ENCODE measurements at regions not wholly inside any gene's neighbourhood (a gene's known extent, or its start where the extent isn't known, plus 50 kb on each side); places are given as distances from the start of the nearest gene placed in this dataset.

DNA sequence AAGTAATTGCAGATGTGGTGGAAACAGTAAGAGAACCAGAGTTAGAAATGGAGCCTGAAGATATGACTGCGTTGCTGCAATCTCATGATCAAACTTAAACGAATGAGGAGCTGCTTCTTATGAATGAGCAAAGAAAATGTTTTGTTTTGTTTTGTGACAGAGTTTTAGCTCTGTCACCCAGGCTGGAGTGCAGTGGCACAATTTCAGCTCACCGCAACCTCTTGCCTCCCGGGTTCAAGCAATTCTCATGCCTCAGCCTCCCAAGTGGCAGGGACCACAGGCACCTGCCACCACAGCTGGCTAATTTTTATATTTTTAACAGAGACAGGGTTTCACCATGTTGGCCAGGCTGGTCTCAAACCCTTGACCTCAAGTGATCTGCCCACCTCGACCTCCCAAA lies 53.3 kb upstream of the NFASC start (continued):
- TF ChIP-seq MCM7 (IDR thresholded peaks at IDR 0.05) (no peak), ZNF316 (IDR thresholded peaks at IDR 0.05) (no peak), NCOR1 (IDR thresholded peaks at IDR 0.05) (no peak), NUFIP1 (IDR thresholded peaks at IDR 0.05; ENCODE audit: partially characterized antibody) (no peak), ZNF778 (CRISPR knock-in tag; IDR thresholded peaks at IDR 0.05) (no peak), KLF16 (IDR thresholded peaks at IDR 0.05) (no peak)
- TF ChIP-seq, protein P1, sequence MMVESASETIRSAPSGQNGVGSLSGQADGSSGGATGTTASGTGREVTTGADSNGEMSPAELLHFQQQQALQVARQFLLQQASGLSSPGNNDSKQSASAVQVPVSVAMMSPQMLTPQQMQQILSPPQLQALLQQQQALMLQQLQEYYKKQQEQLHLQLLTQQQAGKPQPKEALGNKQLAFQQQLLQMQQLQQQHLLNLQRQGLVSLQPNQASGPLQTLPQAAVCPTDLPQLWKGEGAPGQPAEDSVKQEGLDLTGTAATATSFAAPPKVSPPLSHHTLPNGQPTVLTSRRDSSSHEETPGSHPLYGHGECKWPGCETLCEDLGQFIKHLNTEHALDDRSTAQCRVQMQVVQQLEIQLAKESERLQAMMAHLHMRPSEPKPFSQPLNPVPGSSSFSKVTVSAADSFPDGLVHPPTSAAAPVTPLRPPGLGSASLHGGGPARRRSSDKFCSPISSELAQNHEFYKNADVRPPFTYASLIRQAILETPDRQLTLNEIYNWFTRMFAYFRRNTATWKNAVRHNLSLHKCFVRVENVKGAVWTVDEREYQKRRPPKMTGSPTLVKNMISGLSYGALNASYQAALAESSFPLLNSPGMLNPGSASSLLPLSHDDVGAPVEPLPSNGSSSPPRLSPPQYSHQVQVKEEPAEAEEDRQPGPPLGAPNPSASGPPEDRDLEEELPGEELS (CRISPR knock-in tag; IDR thresholded peaks at IDR 0.05; ENCODE audit: borderline replicate concordance) = no peak

DNA sequence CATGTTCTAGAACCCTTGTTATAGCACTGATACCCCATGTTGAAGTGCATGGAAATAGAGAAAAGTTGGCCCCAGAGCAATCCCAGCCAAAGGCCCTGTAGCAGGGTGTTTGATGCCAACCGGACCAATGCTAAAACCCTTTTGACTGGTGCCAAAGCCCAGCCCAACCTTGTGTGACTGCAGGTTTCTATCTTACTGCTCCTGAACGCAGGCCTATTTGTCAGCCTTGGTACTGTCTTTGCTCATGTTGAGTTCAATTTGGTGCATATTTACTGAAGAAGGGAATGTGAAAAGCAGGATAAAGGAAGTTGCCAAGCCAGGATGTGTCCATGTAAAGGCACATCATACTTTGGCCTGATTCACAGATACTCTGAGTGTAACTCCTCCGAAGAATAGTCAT lies 51.7 kb upstream of the NFASC start:
- Histone ChIP-seq H3K4me1 (replicated peaks in 1 of 2; ENCODE audit: control insufficient read depth in 2 of 2, insufficient read depth in 2 of 2, low read length in 2 of 2) (no peaks in the 10 kb centered on the region), H3K79me2 (ENCODE audit: control insufficient read depth, insufficient read depth, low read length) (no peaks in the 10 kb centered on the region), H3K9ac (ENCODE audit: insufficient read depth in 1 of 2, low read depth in 2 of 2, low read length in 2 of 2) (no peak overlapping the region), H3K27me3 (ENCODE audit: control insufficient read depth in 2 of 2, insufficient read depth in 2 of 2, low read length in 2 of 2) (peaks cover 11 to 12% of the 10 kb centered on the region in 2 experiments), H3K9me3 (replicated peaks; ENCODE audit: control insufficient read depth, insufficient read depth, low read depth, low read length) (no peaks in the 10 kb centered on the region), H3K36me3 (ENCODE audit: control insufficient read depth, insufficient read depth, low read length) (no peaks in the 10 kb centered on the region), H3K27ac (ENCODE audit: extremely low read depth, low read depth, low read length) (no peak overlapping the region), H2AFZ (ENCODE audit: low read depth, low read length) (no peak overlapping the region), H3K4me3 (no peak overlapping the region), H3K4me2 (ENCODE audit: insufficient read depth, low read length) (no peak overlapping the region), H4K20me1 (replicated peaks; ENCODE audit: control insufficient read depth, insufficient read depth, low read length) (no peaks in the 10 kb centered on the region), H3K9me1 (ENCODE audit: control insufficient read depth, insufficient read depth, low read length) (no peaks in the 10 kb centered on the region)
- 2% methylated on average over 3 of the region's 3 CpGs for WGBS (ENCODE audit: insufficient coverage, low coverage, missing lambda C conversion rate)
- in situ Hi-C loops (cut with MboI) = no loop called here
- DNase-seq (ENCODE audit: extremely low read depth in 1 of 4, low spot score in 3 of 4) (no peak), FAIRE-seq (no peak), ATAC-seq (no peak)
- ChIA-PET POLR2A (interaction anchor here (0.6 kb wide), 1 partner anchor 325 kb away, joined by 3 read pairs; no protein-coding TSS in a partner anchor), CTCF (ENCODE audit: low intra/inter-chr PET ratio) (no interaction called here)
- no peak for TF ChIP-seq ZNF347 (CRISPR knock-in tag; IDR thresholded peaks at IDR 0.05; ENCODE audit: low read depth)
- TF ChIP-seq, protein P2, sequence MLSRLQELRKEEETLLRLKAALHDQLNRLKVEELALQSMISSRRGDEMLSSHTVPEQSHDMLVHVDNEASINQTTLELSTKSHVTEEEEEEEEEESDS (CRISPR knock-in tag; IDR thresholded peaks at IDR 0.05) = no peak
- TF ChIP-seq HMG20B (CRISPR knock-in tag; IDR thresholded peaks at IDR 0.05) = no peak
- TF ChIP-seq ZKSCAN3 (CRISPR knock-in tag; IDR thresholded peaks at IDR 0.05) = no peak
- TF ChIP-seq RBFOX2 (IDR thresholded peaks at IDR 0.05; ENCODE audit: low read depth, low read length) = no peak
- intact Hi-C loops (cut with micrococcal nuclease) = no loop called here
- no TSS peak for BruUV-seq (replicated peaks)
